ENCODE measurements at regions not wholly inside any gene's neighbourhood (a gene's known extent, or its start where the extent isn't known, plus 50 kb on each side); places are given as distances from the start of the nearest gene placed in this dataset.

DNA sequence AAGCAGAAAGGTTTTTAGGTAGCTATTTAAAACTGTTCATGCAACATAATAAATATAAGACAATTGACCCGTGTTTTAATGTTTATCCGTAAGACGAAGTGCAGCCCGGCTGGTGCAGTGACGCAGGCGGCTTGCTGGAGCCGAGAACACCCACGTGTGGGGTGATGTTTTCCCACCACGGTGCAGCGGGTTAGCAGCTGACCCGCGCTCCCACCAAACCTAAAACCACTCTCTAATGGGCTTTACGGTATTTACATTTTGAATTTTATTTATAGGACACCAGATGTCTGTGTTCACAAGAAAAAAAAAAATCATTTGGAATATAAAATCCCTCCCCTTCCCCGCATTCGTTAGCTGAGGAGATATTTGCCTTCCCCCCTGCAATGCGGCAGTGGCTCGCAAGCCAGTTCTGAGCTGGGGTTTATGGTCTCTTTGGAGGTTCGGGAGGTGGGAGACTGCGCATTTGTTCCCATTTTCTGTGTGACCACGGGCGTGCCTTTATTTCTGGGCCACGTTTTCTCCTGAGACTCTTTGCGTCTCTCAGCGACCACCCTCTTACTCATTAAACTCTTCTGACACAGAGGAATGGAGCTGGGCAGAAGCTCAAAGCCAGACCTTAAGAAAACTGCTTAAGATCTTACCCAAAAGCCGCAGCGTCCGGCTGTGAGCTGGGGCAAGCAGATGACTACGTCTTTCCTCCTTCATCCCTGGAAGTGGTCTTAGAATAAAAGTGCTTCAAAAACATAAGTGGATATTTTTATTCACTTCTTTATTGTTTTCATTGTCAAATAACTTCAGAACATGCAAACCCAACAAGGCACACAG lies 301.1 kb downstream of the IRF8 start:
- H3K4me3 ChIP-seq (ENCODE audit: low read length in 2 of 2), result no peak overlapping the region
- DNase-seq, result no peak
- H3K36me3 ChIP-seq (ENCODE audit: control insufficient read depth in 1 of 2, insufficient read depth in 2 of 2, low read length in 1 of 2), result no peaks in the 10 kb centered on the region
- H3K27me3 ChIP-seq (ENCODE audit: control insufficient read depth in 1 of 2, insufficient read depth in 2 of 2, low read length in 1 of 2), result peaks cover 0 to 2% of the 10 kb centered on the region in 2 donors
- no peaks in the 10 kb centered on the region for H3K4me1 ChIP-seq (ENCODE audit: control insufficient read depth in 1 of 2, insufficient read depth in 2 of 2, low read length in 2 of 2)
- intact Hi-C loops (cut with DNase I), result no loop called here
- ATAC-seq (ENCODE audit: low FRiP score), result no peak
- WGBS, 2 donors, result 12 to 20% methylated on average over 28 of the region's 28 CpGs
- no peak overlapping the region for H3K27ac ChIP-seq (ENCODE audit: low read depth in 1 of 2, low read length in 2 of 2)
- H3K9me3 ChIP-seq (ENCODE audit: control insufficient read depth, low read length), result no peaks in the 10 kb centered on the region

DNA sequence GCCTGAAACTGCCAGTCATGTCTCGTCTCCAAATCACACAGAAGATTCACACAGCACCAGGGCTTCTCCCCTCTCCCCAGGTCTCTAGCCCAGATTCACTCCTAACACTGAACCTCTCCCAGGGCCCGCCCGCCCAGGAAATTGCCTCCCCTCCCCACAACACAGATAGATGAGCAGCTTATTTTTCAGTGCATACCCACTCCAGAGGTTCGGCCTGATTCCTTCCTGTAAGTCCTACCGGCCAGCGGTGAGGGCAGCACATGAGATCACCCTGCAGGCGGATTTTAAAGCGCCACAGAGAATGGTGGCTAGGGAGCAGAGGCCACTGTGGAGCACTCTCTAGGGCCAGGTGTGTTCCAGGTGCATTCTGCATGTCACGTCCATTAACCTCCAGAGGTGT lies 301.8 kb downstream of the IRF8 start:
- intact Hi-C loops (cut with DNase I), result no loop called here
- H3K36me3 ChIP-seq (ENCODE audit: control insufficient read depth in 1 of 2, insufficient read depth in 2 of 2, low read length in 1 of 2), result no peaks in the 10 kb centered on the region
- no peaks in the 10 kb centered on the region for H3K9me3 ChIP-seq (ENCODE audit: control insufficient read depth, low read length)
- H3K4me1 ChIP-seq (ENCODE audit: control insufficient read depth in 1 of 2, insufficient read depth in 2 of 2, low read length in 2 of 2), result no peaks in the 10 kb centered on the region
- no peak overlapping the region for H3K27ac ChIP-seq (ENCODE audit: low read depth in 1 of 2, low read length in 2 of 2)
- 54 to 56% methylated on average over 9 of the region's 9 CpGs for WGBS, 2 donors
- no peak overlapping the region for H3K4me3 ChIP-seq (ENCODE audit: low read length in 2 of 2)
- ATAC-seq (ENCODE audit: low FRiP score), result no peak
- no peak for DNase-seq
- peaks cover 0 to 2% of the 10 kb centered on the region in 2 donors for H3K27me3 ChIP-seq (ENCODE audit: control insufficient read depth in 1 of 2, insufficient read depth in 2 of 2, low read length in 1 of 2)

DNA sequence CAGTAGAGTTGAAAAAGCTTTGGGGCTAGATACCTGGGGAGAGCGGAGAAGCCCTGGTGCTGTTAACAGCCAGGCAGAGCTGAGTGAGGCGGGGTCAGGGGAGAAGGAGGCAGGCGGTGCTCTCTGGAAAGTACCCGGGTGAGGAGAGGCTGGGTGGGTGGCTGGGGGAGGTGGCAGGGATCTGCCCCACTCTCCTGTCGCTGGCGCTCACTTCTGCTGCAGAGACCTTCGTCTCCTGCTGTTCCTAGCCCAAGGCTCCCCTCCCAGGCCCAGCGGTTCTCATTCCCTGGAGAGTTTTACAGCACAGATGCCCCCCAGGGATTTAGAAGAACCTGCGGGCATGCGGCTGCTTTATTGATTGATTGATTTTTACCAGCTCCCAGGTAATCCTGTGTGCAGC lies 302.8 kb downstream of the IRF8 start:
- intact Hi-C loops (cut with DNase I), result no loop called here
- no peak for ATAC-seq (ENCODE audit: low FRiP score)
- Histone ChIP-seq H3K4me1 (ENCODE audit: control insufficient read depth in 1 of 2, insufficient read depth in 2 of 2, low read length in 2 of 2) (no peaks in the 10 kb centered on the region), H3K27me3 (ENCODE audit: control insufficient read depth in 1 of 2, insufficient read depth in 2 of 2, low read length in 1 of 2) (peaks cover 0 to 2% of the 10 kb centered on the region in 2 donors), H3K36me3 (ENCODE audit: control insufficient read depth in 1 of 2, insufficient read depth in 2 of 2, low read length in 1 of 2) (no peaks in the 10 kb centered on the region), H3K4me3 (ENCODE audit: low read length in 2 of 2) (no peak overlapping the region), H3K27ac (ENCODE audit: low read depth in 1 of 2, low read length in 2 of 2) (no peak overlapping the region), H3K9me3 (ENCODE audit: control insufficient read depth, low read length) (no peaks in the 10 kb centered on the region)
- WGBS, 2 donors, result 36 to 51% methylated on average over 10 of the region's 10 CpGs
- DNase-seq, result no peak

DNA sequence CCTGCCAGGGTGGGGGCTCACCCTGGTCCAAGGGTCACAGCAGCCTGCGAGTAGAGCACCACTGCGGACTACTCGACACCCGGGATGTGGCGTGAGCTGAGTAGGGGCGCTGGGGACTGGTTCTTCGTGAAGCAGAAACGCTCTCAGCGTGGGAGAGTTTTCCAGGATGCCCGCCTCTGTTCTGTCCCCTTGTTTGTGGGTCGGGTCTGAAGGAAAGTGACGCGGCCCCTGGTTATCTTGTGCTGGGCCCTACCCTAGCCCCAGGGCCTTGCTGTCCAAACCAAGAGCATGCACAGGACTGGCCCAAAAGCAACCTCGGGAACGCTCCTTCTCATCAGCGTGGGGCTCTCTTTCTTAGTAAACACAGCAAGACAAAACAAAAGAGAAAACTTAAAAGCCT lies 303.3 kb downstream of the IRF8 start:
- Histone ChIP-seq H3K4me1 (ENCODE audit: control insufficient read depth in 1 of 2, insufficient read depth in 2 of 2, low read length in 2 of 2) (no peaks in the 10 kb centered on the region), H3K9me3 (ENCODE audit: control insufficient read depth, low read length) (no peaks in the 10 kb centered on the region), H3K4me3 (ENCODE audit: low read length in 2 of 2) (no peak overlapping the region), H3K27me3 (ENCODE audit: control insufficient read depth in 1 of 2, insufficient read depth in 2 of 2, low read length in 1 of 2) (peaks cover 0 to 2% of the 10 kb centered on the region in 2 donors), H3K27ac (ENCODE audit: low read depth in 1 of 2, low read length in 2 of 2) (no peak overlapping the region), H3K36me3 (ENCODE audit: control insufficient read depth in 1 of 2, insufficient read depth in 2 of 2, low read length in 1 of 2) (no peaks in the 10 kb centered on the region)
- DNase-seq (no peak), ATAC-seq (ENCODE audit: low FRiP score) (no peak)
- intact Hi-C loops (cut with DNase I), result no loop called here
- 61 to 67% methylated on average over 16 of the region's 16 CpGs for WGBS, 2 donors

DNA sequence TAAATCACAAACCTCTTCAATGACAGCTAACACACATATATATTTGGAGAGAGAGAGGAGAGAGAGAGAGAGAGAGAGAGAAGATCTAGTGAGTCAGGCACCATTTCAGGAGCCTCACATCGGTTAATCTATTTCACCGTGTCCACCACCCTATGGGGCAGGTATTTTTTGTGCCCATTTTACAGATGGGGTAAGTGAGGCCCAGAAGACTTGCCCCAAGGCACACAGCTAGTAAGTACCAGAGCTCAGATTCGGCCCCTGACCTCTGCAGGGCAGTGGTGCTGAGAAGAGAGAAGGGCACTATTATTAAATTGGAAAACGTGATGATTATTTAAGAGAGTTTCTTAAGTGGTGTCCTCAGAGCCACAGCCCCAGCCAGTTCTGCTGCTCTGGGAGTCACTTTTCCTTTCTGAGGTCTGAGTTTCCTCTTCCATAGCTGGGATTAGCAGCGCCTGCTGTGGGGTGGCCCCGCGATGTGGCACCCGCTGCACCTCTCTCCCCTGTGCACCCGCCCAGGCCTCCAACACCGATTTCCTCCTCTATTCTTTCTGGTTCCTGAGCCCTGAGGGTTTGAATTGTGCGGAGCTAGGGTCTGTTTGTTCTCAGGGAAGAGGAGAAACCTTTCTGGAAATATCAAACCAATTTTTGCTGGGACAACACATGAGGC lies 303.9 kb downstream of the IRF8 start:
- Histone ChIP-seq H3K4me1 (ENCODE audit: control insufficient read depth in 1 of 2, insufficient read depth in 2 of 2, low read length in 2 of 2) (no peaks in the 10 kb centered on the region), H3K36me3 (ENCODE audit: control insufficient read depth in 1 of 2, insufficient read depth in 2 of 2, low read length in 1 of 2) (no peaks in the 10 kb centered on the region), H3K27ac (ENCODE audit: low read depth in 1 of 2, low read length in 2 of 2) (no peak overlapping the region), H3K9me3 (ENCODE audit: control insufficient read depth, low read length) (no peaks in the 10 kb centered on the region), H3K4me3 (ENCODE audit: low read length in 2 of 2) (no peak overlapping the region), H3K27me3 (ENCODE audit: control insufficient read depth in 1 of 2, insufficient read depth in 2 of 2, low read length in 1 of 2) (peaks cover 0 to 2% of the 10 kb centered on the region in 2 donors)
- no peak for DNase-seq
- WGBS, 2 donors, result 85 to 86% methylated on average over 11 of the region's 11 CpGs
- intact Hi-C loops (cut with DNase I), result no loop called here
- ATAC-seq (ENCODE audit: low FRiP score), result no peak

DNA sequence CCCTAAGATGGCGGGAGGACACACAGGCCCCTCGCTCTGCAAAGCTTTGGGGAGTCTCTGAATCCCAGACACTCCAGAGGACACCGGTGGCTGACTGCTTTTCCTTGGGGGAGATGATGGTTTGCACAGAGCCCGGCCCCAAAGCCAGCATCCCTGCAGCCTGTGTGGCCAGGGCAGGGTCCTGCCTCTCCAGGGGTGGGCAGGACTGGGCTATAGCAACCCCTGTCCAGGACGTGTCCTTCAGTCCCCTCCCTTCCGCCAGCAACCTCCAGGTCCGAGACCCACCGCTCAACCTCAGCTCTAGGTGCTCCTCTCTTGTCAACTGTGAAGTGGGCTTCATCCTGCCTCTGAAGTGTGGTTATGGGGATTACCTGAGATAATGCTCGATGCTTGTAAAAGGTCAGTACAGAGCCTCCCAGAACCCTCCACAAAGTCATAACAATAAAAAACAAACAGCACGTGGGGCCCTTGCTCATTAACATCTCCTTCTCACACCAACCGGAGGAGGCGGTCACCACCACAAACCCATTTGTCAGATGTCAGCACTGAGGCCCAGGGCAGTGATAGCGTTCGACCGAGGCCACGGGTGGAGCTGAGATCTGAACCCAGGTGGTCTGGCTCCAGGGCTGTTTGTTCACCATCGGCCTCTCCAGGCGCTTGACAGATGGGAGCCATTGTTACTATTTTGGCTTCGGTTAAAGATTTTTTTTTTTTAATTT lies 304.8 kb downstream of the IRF8 start:
- no peak for ATAC-seq (ENCODE audit: low FRiP score)
- H3K27me3 ChIP-seq (ENCODE audit: control insufficient read depth in 1 of 2, insufficient read depth in 2 of 2, low read length in 1 of 2), result peaks cover 0 to 2% of the 10 kb centered on the region in 2 donors
- intact Hi-C loops (cut with DNase I), result no loop called here
- no peaks in the 10 kb centered on the region for H3K9me3 ChIP-seq (ENCODE audit: control insufficient read depth, low read length)
- H3K4me3 ChIP-seq (ENCODE audit: low read length in 2 of 2), result no peak overlapping the region
- H3K4me1 ChIP-seq (ENCODE audit: control insufficient read depth in 1 of 2, insufficient read depth in 2 of 2, low read length in 2 of 2), result no peaks in the 10 kb centered on the region
- no peak overlapping the region for H3K27ac ChIP-seq (ENCODE audit: low read depth in 1 of 2, low read length in 2 of 2)
- no peak for DNase-seq
- no peaks in the 10 kb centered on the region for H3K36me3 ChIP-seq (ENCODE audit: control insufficient read depth in 1 of 2, insufficient read depth in 2 of 2, low read length in 1 of 2)
- WGBS, 2 donors, result 71 to 76% methylated on average over 19 of the region's 19 CpGs

DNA sequence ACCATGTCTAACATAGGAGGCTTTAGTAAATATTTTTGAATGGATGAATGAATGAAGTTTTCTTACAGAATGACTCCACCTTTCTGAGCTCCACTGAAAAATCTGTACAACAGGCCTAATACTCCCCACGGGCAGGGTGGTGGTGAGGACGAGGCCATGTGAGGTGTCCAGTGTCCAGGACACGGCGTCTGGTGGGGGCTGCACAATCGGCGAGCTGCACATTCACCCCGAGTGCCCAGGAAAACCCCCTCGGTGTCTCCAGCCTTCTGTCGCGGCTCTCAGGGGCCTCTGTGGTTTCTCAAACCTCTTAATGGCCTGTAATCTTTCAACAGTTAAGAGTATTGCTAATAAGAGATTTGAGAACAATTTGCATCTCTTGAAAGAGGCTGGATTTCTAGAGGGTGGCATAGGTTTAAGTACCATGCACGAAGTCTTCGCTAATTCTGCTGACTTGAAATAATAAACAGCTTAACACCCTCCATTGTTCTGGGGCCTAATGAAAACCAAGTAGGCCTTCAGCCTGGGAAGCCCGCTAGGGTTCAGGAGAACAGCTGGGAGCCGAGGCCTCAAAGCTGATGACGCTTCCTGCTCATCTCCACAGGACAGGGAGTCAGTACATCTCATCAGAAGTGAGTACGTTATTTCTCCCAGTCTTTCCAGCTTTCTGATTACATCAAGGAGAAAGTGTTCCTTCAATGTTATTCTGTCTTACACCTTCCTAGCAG lies 304.6 kb upstream of the FOXF1 start:
- DNase-seq, result no peak
- WGBS, 2 donors, result 69 to 70% methylated on average over 16 of the region's 16 CpGs

DNA sequence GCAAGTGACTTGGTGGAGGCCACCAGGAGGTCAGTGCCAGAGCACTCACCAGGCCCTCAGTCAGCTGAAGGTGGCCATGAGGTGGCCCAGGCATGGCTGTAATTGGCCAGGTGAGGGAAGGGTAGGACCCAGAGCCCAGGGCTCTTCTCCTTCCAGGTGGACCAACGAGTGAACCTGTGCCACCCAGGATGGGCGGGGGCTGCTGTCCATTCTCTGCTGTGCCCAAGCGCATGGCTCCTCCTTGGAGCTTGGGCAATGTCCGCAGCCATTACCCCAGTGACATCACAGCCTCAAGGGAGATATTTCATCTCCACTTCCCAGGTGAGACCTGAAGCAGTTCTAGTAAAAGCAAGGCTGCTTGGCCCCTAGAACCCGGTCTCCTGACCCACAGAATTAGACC lies 303.0 kb upstream of the FOXF1 start:
- intact Hi-C loops (cut with DNase I), result no loop called here
- no peak for DNase-seq

More for the DNA sequence above, 304.6 kb upstream of the FOXF1 start:
- no peaks in the 10 kb centered on the region for H3K36me3 ChIP-seq (ENCODE audit: control insufficient read depth in 1 of 2, insufficient read depth in 2 of 2, low read length in 1 of 2)
- no peak overlapping the region for H3K27ac ChIP-seq (ENCODE audit: low read depth in 1 of 2, low read length in 2 of 2)
- intact Hi-C loops (cut with DNase I), result no loop called here
- no peak overlapping the region for H3K4me3 ChIP-seq (ENCODE audit: low read length in 2 of 2)
- peaks cover 0 to 2% of the 10 kb centered on the region in 2 donors for H3K27me3 ChIP-seq (ENCODE audit: control insufficient read depth in 1 of 2, insufficient read depth in 2 of 2, low read length in 1 of 2)
- no peaks in the 10 kb centered on the region for H3K4me1 ChIP-seq (ENCODE audit: control insufficient read depth in 1 of 2, insufficient read depth in 2 of 2, low read length in 2 of 2)
- no peaks in the 10 kb centered on the region for H3K9me3 ChIP-seq (ENCODE audit: control insufficient read depth, low read length)
- ATAC-seq (ENCODE audit: low FRiP score), result no peak

More for the DNA sequence above, 303.0 kb upstream of the FOXF1 start:
- WGBS, 2 donors, result 76 to 82% methylated on average over 4 to 5 of the region's 5 CpGs
- H3K27me3 ChIP-seq (ENCODE audit: control insufficient read depth in 1 of 2, insufficient read depth in 2 of 2, low read length in 1 of 2), result no peaks in the 10 kb centered on the region
- H3K36me3 ChIP-seq (ENCODE audit: control insufficient read depth in 1 of 2, insufficient read depth in 2 of 2, low read length in 1 of 2), result no peaks in the 10 kb centered on the region
- no peaks in the 10 kb centered on the region for H3K4me1 ChIP-seq (ENCODE audit: control insufficient read depth in 1 of 2, insufficient read depth in 2 of 2, low read length in 2 of 2)
- no peak overlapping the region for H3K27ac ChIP-seq (ENCODE audit: low read depth in 1 of 2, low read length in 2 of 2)
- peaks cover 2% of the 10 kb centered on the region for H3K9me3 ChIP-seq (ENCODE audit: control insufficient read depth, low read length)
- ATAC-seq (ENCODE audit: low FRiP score), result no peak
- no peak overlapping the region for H3K4me3 ChIP-seq (ENCODE audit: low read length in 2 of 2)
